GM12878 (cell line): ENCODE measurements at regions not wholly inside any gene's neighbourhood (a gene's known extent, or its start where the extent isn't known, plus 50 kb on each side); places are given as distances from the start of the nearest gene placed in this dataset.

Experiments used
- CBX3 ChIP-seq: fragments of 200-600 bp; sonication (generic); IDR thresholded peaks from 2 replicates; pipeline ENCODE4 v1.6.1; 2016; ENCODE audit warnings: low read depth, borderline replicate concordance
- HDAC6 ChIP-seq: fragments of 200-600 bp; sonication (generic); IDR thresholded peaks from one replicate; pipeline ENCODE4 v1.8.0; 2017; ENCODE audit warnings: antibody characterized with exemption; ENCODE audit not compliant: unreplicated experiment
- NFIC ChIP-seq: IDR thresholded peaks from 2 replicates; pipeline ENCODE4 v1.6.1; 2012; ENCODE audit warnings: low read depth, mild to moderate bottlenecking, inconsistent platforms, low read length, moderate library complexity
- PAX8 ChIP-seq: fragments of 450-650 bp; IDR thresholded peaks from 2 replicates; pipeline ENCODE4 v1.6.1; 2017; ENCODE audit warnings: mild to moderate bottlenecking, moderate library complexity
- SMAD1 ChIP-seq: fragments of 450-650 bp; IDR thresholded peaks from 2 replicates; pipeline ENCODE4 v1.6.1; 2018; ENCODE audit warnings: mild to moderate bottlenecking, low read depth; ENCODE audit not compliant: partially characterized antibody
- SMAD5 ChIP-seq: IDR thresholded peaks from 2 replicates; pipeline ENCODE4 v1.6.1; 2016; ENCODE audit warnings: antibody characterized with exemption, low read depth
- STAT3 ChIP-seq: IDR thresholded peaks from 2 replicates; pipeline ENCODE4 v1.6.1; 2011; ENCODE audit warnings: low read depth, low read length, improper control_type of control experiment
- TF ChIP-seq, protein P1 (sequence below): IDR thresholded peaks from 2 replicates; pipeline ENCODE4 v1.6.1; 2011; ENCODE audit warnings: borderline replicate concordance, low read depth, mild to moderate bottlenecking, moderate library complexity, mixed read lengths, low read length; ENCODE audit not compliant: insufficient read depth; ENCODE audit errors: extremely low read length
- TF ChIP-seq, protein P2 (sequence below): fragments of 450-650 bp; IDR thresholded peaks from 2 replicates; pipeline ENCODE4 v1.6.1; 2016; ENCODE audit warnings: mild to moderate bottlenecking, moderate library complexity, borderline replicate concordance
- TF ChIP-seq, protein P3 (sequence below): fragments of 450-650 bp; IDR thresholded peaks from 2 replicates; pipeline ENCODE4 v1.6.1; 2017; ENCODE audit warnings: antibody characterized with exemption, mild to moderate bottlenecking, moderate library complexity

DNA sequence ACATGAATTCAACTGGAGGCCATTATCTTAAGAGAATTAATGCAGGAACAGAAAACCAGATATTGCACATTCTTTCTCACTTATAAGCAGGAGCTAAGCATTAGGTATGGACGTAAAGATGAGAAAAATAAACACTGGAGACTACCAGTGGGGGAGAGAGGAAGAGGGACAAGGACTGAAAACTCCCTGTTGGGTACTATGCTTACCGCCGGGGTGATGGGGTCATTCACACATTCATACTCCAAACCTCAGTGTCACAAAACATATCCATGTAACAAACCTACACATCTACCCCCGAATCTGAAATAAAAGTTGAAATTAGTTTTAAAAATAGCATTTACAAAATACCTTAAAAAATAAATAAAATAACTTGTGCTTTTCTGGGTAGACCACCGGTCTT lies 80.8 kb upstream of the RAP1B start (continued):
- TF ChIP-seq, protein P1, sequence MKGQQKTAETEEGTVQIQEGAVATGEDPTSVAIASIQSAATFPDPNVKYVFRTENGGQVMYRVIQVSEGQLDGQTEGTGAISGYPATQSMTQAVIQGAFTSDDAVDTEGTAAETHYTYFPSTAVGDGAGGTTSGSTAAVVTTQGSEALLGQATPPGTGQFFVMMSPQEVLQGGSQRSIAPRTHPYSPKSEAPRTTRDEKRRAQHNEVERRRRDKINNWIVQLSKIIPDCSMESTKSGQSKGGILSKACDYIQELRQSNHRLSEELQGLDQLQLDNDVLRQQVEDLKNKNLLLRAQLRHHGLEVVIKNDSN = no peak
- TF ChIP-seq CBX3 (no peak), HDAC6 (no peak), SMAD5 (no peak), PAX8 (no peak), SMAD1 (no peak), STAT3 (no peak), NFIC (no peak)
- TF ChIP-seq, protein P2, sequence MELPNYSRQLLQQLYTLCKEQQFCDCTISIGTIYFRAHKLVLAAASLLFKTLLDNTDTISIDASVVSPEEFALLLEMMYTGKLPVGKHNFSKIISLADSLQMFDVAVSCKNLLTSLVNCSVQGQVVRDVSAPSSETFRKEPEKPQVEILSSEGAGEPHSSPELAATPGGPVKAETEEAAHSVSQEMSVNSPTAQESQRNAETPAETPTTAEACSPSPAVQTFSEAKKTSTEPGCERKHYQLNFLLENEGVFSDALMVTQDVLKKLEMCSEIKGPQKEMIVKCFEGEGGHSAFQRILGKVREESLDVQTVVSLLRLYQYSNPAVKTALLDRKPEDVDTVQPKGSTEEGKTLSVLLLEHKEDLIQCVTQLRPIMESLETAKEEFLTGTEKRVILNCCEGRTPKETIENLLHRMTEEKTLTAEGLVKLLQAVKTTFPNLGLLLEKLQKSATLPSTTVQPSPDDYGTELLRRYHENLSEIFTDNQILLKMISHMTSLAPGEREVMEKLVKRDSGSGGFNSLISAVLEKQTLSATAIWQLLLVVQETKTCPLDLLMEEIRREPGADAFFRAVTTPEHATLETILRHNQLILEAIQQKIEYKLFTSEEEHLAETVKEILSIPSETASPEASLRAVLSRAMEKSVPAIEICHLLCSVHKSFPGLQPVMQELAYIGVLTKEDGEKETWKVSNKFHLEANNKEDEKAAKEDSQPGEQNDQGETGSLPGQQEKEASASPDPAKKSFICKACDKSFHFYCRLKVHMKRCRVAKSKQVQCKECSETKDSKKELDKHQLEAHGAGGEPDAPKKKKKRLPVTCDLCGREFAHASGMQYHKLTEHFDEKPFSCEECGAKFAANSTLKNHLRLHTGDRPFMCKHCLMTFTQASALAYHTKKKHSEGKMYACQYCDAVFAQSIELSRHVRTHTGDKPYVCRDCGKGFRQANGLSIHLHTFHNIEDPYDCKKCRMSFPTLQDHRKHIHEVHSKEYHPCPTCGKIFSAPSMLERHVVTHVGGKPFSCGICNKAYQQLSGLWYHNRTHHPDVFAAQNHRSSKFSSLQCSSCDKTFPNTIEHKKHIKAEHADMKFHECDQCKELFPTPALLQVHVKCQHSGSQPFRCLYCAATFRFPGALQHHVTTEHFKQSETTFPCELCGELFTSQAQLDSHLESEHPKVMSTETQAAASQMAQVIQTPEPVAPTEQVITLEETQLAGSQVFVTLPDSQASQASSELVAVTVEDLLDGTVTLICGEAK = no peak
- TF ChIP-seq, protein P3, sequence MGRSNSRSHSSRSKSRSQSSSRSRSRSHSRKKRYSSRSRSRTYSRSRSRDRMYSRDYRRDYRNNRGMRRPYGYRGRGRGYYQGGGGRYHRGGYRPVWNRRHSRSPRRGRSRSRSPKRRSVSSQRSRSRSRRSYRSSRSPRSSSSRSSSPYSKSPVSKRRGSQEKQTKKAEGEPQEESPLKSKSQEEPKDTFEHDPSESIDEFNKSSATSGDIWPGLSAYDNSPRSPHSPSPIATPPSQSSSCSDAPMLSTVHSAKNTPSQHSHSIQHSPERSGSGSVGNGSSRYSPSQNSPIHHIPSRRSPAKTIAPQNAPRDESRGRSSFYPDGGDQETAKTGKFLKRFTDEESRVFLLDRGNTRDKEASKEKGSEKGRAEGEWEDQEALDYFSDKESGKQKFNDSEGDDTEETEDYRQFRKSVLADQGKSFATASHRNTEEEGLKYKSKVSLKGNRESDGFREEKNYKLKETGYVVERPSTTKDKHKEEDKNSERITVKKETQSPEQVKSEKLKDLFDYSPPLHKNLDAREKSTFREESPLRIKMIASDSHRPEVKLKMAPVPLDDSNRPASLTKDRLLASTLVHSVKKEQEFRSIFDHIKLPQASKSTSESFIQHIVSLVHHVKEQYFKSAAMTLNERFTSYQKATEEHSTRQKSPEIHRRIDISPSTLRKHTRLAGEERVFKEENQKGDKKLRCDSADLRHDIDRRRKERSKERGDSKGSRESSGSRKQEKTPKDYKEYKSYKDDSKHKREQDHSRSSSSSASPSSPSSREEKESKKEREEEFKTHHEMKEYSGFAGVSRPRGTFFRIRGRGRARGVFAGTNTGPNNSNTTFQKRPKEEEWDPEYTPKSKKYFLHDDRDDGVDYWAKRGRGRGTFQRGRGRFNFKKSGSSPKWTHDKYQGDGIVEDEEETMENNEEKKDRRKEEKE = no peak
